Suprapubic skin (tissue), 4 donors: ENCODE measurements at regions not wholly inside any gene's neighbourhood (a gene's known extent, or its start where the extent isn't known, plus 50 kb on each side); places are given as distances from the start of the nearest gene placed in this dataset.

ENCODE experiments used
- EP300 ChIP-seq: sonication (generic); formaldehyde crosslinking; IDR thresholded peaks from one replicate; pipeline ENCODE4 v1.6.1; 2017; ENCODE audit warnings: antibody characterized with exemption
- POLR2AphosphoS5 ChIP-seq, 3 donors: sonication (generic); formaldehyde crosslinking; IDR thresholded peaks; one replicate each; pipeline ENCODE4 v1.6.1; 2017; ENCODE audit warnings: antibody characterized with exemption in 3 of 3
- TF ChIP-seq, protein P1 (sequence below), 2 donors: fragments of 200-600 bp in 1 of 2; fragments of 450-650 bp in 1 of 2; sonication (generic) in 1 of 2; IDR thresholded peaks; one replicate each; pipeline ENCODE4 v1.5.1; 2016 to 2019; ENCODE audit warnings: antibody characterized with exemption in 2 of 2, mild to moderate bottlenecking in 1 of 2, moderate library complexity in 1 of 2

DNA sequence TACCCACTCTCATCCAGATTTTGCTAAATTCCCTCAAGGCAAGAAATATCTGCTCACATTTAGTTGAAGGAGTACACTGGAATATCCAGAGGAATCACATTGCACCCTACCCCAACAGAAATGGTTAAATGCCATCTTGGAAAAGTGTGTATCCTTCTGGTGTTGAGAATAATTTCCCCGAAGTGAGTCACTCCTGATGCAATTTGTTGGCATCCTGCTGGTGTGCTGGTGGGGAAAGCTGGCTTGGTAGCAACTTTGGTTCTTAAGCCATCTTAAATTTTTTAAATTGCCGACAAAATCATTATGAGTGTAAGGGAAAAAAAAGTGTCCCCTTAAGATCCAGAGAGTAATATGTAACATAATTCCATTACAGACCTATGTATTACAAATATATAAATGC lies 337.3 kb upstream of the DACH1 start:
- TF ChIP-seq, protein P1, sequence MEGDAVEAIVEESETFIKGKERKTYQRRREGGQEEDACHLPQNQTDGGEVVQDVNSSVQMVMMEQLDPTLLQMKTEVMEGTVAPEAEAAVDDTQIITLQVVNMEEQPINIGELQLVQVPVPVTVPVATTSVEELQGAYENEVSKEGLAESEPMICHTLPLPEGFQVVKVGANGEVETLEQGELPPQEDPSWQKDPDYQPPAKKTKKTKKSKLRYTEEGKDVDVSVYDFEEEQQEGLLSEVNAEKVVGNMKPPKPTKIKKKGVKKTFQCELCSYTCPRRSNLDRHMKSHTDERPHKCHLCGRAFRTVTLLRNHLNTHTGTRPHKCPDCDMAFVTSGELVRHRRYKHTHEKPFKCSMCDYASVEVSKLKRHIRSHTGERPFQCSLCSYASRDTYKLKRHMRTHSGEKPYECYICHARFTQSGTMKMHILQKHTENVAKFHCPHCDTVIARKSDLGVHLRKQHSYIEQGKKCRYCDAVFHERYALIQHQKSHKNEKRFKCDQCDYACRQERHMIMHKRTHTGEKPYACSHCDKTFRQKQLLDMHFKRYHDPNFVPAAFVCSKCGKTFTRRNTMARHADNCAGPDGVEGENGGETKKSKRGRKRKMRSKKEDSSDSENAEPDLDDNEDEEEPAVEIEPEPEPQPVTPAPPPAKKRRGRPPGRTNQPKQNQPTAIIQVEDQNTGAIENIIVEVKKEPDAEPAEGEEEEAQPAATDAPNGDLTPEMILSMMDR (IDR thresholded peaks at IDR 0.05), result no peak
- TF ChIP-seq EP300, result no peak
- no peak for TF ChIP-seq POLR2AphosphoS5 (IDR thresholded peaks at IDR 0.05)
